GM18520 (cell line): ENCODE measurements at regions not wholly inside any gene's neighbourhood (a gene's known extent, or its start where the extent isn't known, plus 50 kb on each side); places are given as distances from the start of the nearest gene placed in this dataset.

Experiments used
- ATAC-seq: cut with Tn5 transposase; IDR thresholded peaks from one replicate; pipeline ENCODE4 v1.9.1; 2021; ENCODE audit not compliant: unreplicated experiment

DNA sequence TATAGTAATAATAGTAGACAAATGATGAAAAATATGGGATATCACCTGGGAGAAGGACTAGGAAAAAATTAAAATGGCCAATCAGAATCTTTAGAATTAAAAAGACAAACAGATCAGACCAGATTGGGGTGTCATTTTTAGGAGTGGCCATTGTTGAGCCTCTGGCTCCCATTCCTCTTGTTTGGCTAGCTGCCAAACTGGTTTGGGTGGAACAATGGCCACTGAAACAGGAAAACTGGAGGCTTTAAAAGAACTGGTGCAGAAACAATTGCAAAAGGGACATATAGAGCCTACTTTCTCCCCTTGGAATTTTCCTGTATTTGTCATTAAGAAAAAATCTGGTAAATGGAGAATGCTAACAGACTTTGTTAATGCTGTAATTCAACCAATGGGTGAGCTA lies 294.8 kb upstream of the DKK2 start:
- no peak for ATAC-seq

GRCh38 chr4:107319386-107319785 lies 283.3 kb upstream of the DKK2 start:
- no peak for ATAC-seq

DNA sequence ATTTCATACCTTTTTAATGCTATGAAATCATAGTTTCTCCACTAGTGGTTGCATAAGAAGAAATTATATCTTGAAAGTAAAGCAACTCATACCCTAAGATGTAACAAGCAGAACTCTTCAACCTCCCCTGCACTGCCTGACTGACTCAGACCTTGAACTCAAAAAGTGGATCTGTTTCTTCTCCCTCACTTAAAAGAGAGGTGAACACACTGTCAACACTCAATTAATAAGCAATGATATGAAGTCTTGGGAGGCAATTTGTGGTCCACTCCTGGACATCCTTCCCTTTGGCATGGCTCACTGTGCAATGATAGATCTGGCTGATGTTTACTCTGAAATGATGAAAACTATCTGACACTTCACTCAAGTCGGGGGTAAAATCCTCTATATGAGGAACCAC lies 282.0 kb upstream of the DKK2 start:
- ATAC-seq, result no peak

- ATAC-seq, result no peak
Observed at GRCh38 chr4:107317611-107318010, 281.5 kb upstream of the DKK2 start.

GRCh38 chr4:107315584-107315983 lies 279.5 kb upstream of the DKK2 start:
- ATAC-seq, result no peak

GRCh38 chr4:107314156-107314555 lies 278.0 kb upstream of the DKK2 start:
- no peak for ATAC-seq

DNA sequence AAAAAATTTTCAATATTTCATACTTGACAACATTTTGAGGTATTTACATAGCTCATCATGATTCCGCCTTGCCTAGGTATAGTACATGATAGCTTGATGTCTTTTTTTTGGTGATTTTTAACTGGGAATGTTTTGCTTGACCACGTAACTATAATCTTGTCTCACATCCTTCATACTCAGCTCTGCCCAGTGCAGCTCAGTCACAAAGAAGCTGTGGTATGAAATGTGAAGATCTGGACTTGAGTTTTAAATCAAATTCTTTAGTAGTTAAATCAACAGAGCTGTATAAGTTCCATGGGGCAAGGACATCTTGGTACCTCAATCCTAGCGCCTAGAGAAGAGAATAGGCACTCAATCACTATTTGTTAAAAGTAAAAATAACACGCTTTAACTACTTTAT lies 276.3 kb upstream of the DKK2 start:
- ATAC-seq, result no peak

DNA sequence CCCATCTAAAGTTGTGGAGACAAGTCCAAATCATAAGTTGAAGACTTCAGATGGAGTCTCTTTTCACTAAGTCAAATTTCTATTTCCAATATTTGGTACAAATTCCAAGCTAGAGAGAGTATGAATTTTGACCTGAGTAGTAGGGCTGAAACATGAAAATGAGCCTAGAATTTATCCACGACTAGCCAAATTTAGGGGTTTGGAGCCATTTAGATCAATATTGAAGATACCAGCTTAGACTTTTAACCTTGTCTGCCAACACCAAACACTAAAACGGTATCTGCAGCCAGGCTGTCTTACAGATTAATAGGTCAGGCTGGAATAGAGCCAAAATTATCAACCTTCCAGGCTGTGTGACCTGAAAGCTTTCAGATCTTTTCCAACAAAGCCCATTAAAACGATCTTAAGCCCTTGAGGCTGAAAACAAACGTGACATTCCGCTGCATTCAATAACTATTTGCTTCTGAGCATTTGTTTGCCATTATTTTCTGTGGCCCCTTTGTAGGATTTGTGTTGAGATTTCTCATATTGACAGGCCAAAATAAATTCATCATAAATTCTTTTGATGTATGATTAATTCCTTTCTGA lies 268.7 kb upstream of the DKK2 start:
- no peak for ATAC-seq

DNA sequence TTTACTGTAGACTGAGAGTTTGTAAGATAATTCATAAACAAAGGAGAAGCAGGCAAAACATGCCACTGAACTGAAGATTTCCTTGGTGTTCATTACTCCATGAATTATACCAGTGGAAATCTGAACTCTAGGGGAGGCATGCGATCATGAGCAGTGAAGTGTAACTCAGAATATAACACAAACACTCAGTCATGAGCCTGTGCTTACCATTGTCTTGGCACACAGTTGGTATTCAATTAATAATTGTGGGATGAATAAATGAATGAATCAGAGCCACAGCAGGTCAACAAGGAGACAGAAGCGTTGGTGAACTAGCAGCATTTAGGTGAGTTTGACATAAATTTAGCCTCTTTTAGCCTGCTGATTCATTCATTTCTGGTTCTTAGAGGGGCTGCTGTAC lies 263.5 kb upstream of the DKK2 start:
- no peak for ATAC-seq

DNA sequence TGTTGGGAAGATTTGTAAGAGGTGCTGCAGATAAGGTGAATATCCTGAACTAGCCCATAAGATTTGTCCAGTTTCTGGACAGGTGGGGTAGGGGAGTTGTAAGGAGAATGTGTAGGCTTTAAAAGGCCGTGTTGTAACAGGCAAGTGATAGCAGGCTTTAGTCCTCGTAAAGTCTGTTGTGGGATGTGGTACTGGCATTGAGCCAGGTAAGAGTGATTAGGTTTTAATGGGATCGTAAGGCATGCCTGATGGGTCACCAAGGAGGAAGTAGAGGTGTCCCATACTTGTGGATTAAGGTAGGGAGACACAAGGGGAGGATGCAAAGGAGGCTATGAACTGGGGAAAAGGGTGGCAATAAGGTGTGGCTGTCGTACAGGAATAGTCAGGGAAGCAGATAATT lies 256.9 kb upstream of the DKK2 start:
- ATAC-seq, result no peak

- ATAC-seq, result no peak
Observed at GRCh38 chr4:107283587-107284559, 247.8 kb upstream of the DKK2 start.

- no peak for ATAC-seq
Observed at GRCh38 chr4:107279733-107280132, 243.6 kb upstream of the DKK2 start.

GRCh38 chr4:107278791-107279483 lies 242.8 kb upstream of the DKK2 start:
- no peak for ATAC-seq

DNA sequence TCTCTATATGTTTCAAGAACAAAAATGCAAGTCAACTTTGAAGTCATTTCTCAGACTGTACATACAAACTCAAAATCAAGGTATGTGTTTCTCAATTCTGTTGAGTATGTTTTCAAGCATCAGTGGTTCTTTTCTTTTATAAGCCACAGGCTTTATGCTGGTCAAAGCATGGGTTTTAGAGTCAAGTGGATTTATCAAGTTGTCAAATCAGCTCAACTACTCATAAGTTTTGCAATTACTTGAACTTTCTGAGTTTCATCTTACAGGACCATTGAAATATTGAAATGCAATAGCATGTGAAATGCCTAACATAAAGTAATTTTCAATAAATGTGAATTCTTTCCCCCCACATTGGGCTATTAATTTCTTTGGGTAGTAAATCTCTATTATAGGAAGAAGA lies 239.9 kb upstream of the DKK2 start:
- no peak for ATAC-seq

GRCh38 chr4:107275225-107275624 lies 239.1 kb upstream of the DKK2 start:
- no peak for ATAC-seq

DNA sequence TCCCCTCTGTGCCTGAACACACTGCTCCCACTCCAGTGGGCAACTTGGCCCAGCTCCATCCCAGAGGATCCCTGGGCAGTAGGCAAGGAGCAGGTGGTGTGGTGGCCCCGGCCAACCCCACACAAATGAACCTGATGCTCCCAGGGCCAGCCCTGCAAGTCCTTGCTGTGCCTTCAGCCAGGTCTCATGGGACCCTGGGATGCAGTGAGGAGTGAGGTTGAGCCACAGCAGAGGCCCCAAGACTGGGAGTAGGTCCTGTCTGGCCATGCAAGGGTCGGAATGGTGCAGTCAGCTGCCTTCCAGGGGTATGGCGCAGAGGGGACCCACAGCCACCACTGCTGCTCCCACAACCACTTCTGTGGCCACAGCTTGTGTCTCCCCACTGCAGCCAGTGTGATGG lies 234.5 kb upstream of the DKK2 start:
- ATAC-seq, result no peak

GRCh38 chr4:107269175-107269574 lies 233.1 kb upstream of the DKK2 start:
- ATAC-seq, result no peak

DNA sequence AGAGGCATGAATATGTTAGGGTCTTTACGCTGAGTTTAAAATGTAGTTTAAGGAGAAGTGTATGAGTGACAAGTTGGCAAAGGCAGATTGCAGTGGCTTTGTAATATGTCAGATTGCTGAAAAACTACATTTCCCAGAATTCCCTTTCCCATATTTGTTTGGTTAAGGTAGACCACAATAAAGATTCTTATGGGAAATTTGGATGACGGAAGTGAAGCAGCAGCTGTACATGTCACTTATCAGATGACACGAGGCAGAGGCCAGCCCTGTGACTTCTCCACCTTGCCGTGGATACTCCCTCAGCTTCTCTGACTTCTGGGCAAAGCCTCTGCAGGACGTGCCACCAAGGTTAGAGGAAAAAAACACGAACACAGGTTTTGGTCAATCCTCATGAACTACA lies 229.7 kb upstream of the DKK2 start:
- ATAC-seq, result no peak

- ATAC-seq, result no peak
Observed at GRCh38 chr4:107261241-107261874, 225.2 kb upstream of the DKK2 start.

DNA sequence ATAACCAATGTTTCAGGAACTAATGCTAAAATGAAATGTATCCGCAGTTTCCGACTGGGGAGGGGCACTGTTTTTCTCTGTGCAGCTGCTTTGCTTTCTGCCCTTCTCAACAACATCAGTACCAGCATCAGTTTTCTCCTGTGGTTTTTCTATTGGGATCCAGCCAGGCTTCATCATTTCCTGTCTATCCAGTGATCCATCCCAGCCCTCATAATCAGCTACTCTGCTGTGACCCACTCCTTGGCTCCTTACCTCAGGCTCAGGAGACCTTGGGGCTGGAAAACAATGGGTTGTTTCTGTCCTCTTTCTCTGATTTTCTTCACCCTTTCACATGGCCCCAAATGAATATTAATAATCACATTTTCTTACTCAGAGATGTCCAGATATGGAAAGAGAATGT lies 222.2 kb upstream of the DKK2 start:
- ATAC-seq, result no peak

DNA sequence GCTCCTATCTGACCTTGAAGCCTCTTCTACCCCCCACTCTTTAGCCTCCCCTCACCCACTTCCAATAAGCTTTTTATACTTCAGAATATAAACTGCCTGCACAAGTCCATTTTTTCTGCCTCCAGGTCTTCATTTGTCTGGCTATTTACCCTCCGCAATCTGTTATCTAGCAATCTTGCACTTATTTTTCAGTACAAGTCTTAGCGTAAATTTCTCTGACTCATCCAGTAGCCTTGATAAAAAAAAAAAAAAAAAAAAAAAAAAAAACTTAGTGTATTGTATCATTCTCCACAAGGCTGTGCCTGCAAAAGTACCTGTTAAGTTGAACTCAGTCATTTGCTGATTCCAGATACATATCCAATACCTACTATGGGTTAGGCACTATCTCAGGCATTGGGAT lies 219.5 kb upstream of the DKK2 start:
- no peak for ATAC-seq

DNA sequence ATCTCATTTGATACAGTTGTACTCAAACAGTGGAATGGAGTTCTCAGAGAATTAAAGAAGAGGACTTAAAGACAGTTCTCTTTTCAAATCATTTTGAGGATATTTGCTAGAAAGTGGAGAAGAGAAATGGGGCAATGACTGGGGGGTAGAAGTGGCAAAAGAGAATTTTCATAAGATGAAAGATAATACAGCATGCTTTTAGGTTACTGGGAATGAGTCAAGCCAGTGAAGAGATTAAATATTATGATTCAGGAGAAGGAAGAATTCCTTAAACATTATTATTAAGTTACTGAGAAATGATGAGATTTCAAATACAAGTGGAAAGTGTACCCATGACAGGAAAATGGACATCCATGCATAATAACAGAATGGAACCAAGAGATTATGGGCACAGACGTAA lies 219.0 kb upstream of the DKK2 start:
- ATAC-seq, result no peak
